NAMALWA (cell line): ENCODE measurements at regions not wholly inside any gene's neighbourhood (a gene's known extent, or its start where the extent isn't known, plus 50 kb on each side); places are given as distances from the start of the nearest gene placed in this dataset.
"Not testable (repeated sequence)": the region's sequence is repeated elsewhere in the genome, so short reads cannot be mapped to it uniquely, and the experiment has no call there.

Experiments used
- DNase-seq: peaks from one replicate; pipeline ENCODE4 v3.0.0-alpha.2; 2015; ENCODE audit warnings: low spot score

GRCh38 chr15:30030345-30030744, 52.4 kb upstream of the GOLGA8J start:
- DNase-seq = no peak

GRCh38 chr15:30023798-30024295, 58.9 kb upstream of the GOLGA8J start:
- no peak for DNase-seq

GRCh38 chr15:30010746-30011145, 72.0 kb upstream of the GOLGA8J start:
- DNase-seq = no peak

- DNase-seq = no peak
Observed at GRCh38 chr15:30008156-30008555, 74.6 kb upstream of the GOLGA8J start.

- no peak for DNase-seq
Observed at GRCh38 chr15:30001602-30002001, 81.2 kb upstream of the GOLGA8J start.

DNA sequence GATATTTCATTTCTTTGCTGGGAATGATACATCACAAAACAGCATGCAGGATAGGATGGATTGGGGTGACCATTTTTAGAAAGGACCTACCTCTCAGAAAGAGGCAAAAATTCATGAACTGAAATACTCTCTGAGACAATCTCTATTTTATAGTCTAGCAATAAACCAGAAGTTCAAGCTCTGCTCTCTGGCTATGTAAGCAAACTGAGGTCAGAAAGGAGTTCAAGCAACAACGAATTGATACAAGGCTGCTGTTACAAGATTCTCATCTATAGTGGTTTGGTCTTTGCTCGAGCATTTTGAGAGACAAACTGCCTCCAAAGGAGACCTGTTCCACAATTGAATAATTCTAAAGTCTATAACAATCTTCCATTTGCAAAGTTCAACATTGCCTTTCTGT, 84.7 kb upstream of the GOLGA8J start:
- no peak for DNase-seq

- DNase-seq = no peak
Observed at GRCh38 chr15:29997499-29997898, 85.3 kb upstream of the GOLGA8J start.

DNA sequence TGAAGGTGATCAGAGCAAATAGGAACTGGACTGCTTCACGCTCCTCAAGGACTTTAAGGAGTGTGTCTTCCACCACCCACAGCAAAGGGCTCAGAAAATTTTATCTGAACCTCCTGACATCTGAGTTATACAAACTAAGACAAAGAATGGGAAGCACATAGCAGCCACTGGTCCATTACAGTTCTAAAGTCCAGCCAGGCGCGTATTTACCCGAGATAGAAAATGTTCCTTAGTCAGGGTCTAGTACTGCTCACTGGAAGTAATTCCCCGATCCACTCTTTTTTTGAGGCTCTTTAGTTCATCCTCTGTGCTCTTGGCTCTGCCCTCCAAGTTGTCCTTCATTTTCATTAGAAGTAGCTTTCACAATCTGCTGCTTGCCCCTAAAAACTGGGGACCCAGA, 88.5 kb upstream of the GOLGA8J start:
- no peak for DNase-seq

- DNase-seq = no peak
Observed at GRCh38 chr15:29990954-29991353, 91.8 kb upstream of the GOLGA8J start.

DNA sequence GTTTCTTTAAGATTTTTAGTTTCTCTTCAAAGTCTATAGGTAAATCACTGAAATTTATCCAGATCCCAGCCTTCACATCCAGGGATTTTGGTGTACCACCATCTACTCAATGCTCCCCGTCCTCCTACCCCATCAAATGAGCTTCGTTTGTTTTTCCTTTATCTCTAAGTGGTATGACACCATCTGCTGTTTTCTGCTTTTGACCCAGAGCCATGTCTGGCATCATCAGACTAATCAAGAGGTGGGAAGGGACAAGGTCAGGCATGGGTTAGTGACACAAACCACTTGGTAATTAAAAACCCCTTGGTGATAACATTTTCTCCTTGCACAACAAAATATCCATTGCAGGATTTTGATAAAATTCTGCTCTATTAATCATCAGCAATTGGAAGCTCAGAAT, 92.7 kb upstream of the GOLGA8J start:
- DNase-seq = no peak

DNA sequence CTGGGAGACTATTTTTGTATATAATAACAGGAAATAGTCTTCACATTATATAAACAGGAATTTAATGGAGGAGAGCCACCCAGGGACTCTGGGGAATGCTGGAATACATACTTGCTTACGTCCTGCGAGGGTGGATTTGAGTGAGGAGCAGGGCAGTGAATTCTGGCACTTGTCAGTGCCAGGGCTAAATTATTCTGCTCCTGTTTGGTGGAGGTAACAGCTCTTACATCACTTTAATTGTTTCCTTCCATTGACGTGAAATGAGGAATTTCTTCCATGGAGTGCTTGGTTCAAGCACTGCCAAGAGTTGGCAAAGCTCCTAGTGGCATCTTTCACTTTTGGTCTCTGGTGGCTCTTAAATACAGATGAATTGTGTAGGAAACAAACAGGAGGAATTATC, 94.1 kb upstream of the GOLGA8J start:
- no peak for DNase-seq

- no peak for DNase-seq
Observed at GRCh38 chr15:29986946-29987345, 95.8 kb upstream of the GOLGA8J start.

DNA sequence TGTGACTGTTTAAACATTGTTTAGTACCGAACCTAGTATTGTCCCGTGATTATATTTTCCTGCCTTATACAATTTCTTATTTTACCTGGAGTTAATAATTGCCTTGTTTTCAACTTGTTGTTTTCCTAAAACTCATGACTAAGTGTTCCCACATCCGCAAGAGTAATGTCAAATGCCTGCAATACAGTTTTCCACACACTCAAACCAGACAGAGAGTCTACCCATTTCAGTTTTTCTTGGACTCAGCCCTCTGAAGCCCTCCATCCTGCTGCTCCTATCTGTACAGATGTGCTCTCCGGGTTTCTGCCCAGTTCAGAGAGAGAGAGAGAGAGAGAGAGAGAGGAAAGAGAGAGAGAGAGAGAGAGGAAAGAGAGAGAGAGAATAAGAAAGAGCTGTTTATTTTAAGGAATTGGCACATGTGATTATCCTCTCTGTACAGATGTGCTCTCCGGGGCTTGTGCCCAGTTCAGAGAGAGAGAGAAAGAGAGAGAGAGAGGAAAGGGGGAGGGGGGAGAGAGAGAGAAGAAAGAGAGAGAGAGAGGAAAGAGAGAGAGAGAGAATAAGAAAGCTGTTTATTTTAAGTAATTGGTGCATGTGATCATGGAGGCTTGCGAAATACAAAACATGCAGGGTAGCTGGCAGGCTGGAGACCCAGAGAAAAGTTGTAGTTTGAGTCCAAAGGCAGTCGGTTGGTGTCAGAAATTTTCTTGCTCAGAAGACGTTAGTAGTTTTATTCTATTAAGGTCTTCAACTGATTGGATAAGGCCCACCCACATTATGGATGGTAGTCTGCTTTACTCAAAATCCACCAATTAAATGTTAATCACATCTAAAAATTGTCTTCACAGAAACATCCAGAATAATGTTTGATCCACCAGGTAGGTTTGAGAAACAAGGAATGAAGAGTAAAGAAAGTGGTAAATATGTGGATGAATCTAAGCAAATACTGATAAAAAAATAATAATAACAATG, 104.1 kb upstream of the GOLGA8J start:
- DNase-seq = no peak

GRCh38 chr15:29974056-29974455, 108.7 kb upstream of the GOLGA8J start:
- DNase-seq = not testable (repeated sequence)

DNA sequence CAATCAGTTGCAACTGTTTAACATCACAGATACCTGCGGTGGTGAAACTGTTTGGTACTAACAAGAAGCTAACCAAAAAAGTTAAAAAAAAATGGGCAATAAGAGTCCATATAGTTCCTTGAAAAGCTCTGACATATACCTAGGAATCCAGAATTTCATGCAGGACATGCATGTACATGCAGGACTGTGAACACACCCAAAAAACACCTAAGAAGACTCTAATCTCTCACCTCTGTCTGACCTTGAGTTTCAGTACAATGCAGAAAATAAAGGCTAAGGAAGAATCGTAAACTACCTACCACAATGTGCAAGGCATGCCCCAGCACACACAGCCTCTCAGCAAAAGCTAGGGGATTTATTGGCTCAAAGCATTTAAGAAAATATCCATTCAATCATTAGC, 110.7 kb upstream of the GOLGA8J start:
- no peak for DNase-seq

GRCh38 chr15:29970402-29970695, 112.4 kb upstream of the GOLGA8J start:
- no peak for DNase-seq

GRCh38 chr15:29969562-29970401, 113.0 kb upstream of the GOLGA8J start:
- no peak for DNase-seq

DNA sequence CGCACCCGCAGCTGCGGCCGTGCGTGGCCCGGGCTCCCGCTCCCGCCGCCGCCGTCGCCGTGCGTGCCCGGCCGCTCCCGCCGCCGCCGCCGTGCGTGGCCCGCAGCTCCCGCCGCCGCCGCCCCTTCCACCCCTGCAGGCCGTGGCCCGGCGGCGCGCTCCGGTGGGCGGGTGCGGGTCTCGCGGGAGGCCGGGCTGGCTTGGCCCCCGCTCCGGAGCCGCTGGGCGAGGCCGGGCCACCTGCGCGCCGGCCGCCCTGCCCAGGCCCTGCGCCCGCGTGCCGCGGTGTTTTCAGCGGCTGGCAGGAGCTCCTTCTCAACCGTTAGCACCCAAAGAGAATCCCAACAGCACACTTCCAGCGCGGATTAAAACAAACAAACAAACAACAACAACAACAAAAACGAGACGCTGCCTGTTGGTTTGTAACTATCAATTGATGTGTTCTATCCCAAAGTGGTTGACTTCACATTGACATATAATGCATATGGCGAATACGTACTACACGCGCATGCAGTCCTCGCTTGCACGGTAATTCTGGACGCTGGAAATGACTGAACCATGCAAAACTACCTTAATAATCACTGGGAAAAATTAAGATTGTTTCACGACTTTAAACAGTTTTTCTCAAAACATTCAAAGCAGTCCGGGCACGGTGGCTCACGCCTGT, 113.7 kb upstream of the GOLGA8J start:
- DNase-seq = no peak

GRCh38 chr15:29968099-29968894, 114.5 kb upstream of the GOLGA8J start:
- DNase-seq = no peak

DNA sequence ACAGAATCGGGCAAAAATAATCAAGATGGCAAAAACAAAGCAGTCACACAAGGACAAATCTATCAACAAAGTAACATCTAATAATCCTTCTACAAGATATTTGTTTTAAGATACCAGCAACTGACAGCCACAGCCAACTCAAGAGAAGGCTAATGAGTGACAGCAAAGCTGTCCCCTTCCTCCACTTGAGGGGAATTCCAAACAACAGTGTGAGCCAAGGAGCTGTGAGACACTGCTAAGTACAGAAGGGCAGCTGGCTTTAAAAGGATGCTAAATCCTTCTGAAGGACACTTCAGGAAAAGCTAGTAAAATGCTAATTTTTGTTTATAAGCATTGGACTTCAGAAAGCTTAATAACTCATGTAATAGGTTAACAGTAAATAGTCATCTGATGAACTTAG, 120.3 kb upstream of the GOLGA8J start:
- no peak for DNase-seq

GRCh38 chr15:29959384-29960137, 123.2 kb upstream of the GOLGA8J start:
- DNase-seq = no peak
